SU-DHL-6 (cell line): ENCODE measurements at regions not wholly inside any gene's neighbourhood (a gene's known extent, or its start where the extent isn't known, plus 50 kb on each side); places are given as distances from the start of the nearest gene placed in this dataset.

Experiments
- EZH2phosphoT487 ChIP-seq: fragments of 200-600 bp; sonication (generic), shearing (Covaris generic); conservative IDR thresholded peaks from 2 replicates; pipeline ENCODE4 v1.6.1; 2018; ENCODE audit warnings: mild to moderate bottlenecking, antibody characterized with exemption, low read length, moderate library complexity, mixed read lengths
- TF ChIP-seq, protein P1 (sequence below): fragments of 200-600 bp; sonication (generic); IDR thresholded peaks from one replicate; pipeline ENCODE4 v1.5.1; 2017; ENCODE audit warnings: antibody characterized with exemption, mild to moderate bottlenecking, low read length, moderate library complexity; ENCODE audit not compliant: insufficient read depth, poor library complexity, severe bottlenecking

DNA sequence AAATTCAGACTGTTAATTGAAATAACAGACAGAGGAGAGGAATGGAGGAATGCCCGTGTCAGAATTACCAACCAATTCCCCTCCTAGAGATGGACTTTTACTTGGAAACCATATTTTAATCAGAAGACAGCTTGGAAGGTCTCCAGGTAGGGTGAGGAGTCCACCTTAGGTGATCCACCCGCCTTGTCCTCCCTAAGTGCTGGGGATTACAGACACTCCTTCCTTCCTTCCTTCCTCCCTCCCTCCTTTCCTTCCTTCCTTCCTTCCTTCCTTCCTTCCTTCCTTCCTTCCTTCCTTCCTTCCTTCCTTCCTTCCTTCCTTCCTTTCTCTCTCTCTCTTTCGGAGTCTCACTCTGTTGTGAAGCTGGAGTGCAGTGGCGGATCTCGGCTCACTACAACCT is 328.0 kb downstream of the RAPGEF2 start:
- TF ChIP-seq, protein P1, sequence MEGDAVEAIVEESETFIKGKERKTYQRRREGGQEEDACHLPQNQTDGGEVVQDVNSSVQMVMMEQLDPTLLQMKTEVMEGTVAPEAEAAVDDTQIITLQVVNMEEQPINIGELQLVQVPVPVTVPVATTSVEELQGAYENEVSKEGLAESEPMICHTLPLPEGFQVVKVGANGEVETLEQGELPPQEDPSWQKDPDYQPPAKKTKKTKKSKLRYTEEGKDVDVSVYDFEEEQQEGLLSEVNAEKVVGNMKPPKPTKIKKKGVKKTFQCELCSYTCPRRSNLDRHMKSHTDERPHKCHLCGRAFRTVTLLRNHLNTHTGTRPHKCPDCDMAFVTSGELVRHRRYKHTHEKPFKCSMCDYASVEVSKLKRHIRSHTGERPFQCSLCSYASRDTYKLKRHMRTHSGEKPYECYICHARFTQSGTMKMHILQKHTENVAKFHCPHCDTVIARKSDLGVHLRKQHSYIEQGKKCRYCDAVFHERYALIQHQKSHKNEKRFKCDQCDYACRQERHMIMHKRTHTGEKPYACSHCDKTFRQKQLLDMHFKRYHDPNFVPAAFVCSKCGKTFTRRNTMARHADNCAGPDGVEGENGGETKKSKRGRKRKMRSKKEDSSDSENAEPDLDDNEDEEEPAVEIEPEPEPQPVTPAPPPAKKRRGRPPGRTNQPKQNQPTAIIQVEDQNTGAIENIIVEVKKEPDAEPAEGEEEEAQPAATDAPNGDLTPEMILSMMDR: no peak
- no peak for TF ChIP-seq EZH2phosphoT487
